Gastrocnemius medialis (tissue), 4 donors: ENCODE measurements at regions not wholly inside any gene's neighbourhood (a gene's known extent, or its start where the extent isn't known, plus 50 kb on each side); places are given as distances from the start of the nearest gene placed in this dataset.
A peak's percentile ranks its signal among the peaks of the same experiment; 100 is the strongest.

Experiments used
- ATAC-seq, 2 donors: fragments of 150-250 bp; one replicate each; pipeline ENCODE4 v1.9.1; 2016
- DNase-seq, 2 donors: peaks; one replicate each; pipeline ENCODE4 v3.0.0-alpha.2; 2019
- H3K27ac ChIP-seq, 4 donors: fragments of 200-600 bp; sonication (generic); 1 replicate in 1 of 4; 2 replicates in 3 of 4; pipeline ENCODE4 v1.5.1; 2016 to 2018; ENCODE audit warnings: mild to moderate bottlenecking in 2 of 4, moderate library complexity in 1 of 4
- H3K27me3 ChIP-seq, 3 donors: fragments of 200-600 bp; sonication (generic) in 2 of 3; 1 replicate in 1 of 3; 2 replicates in 2 of 3; pipeline versions ENCODE4 v1.5.1 to v1.6.0; 2016 to 2019; ENCODE audit warnings: mild to moderate bottlenecking in 1 of 3, moderate library complexity in 1 of 3
- H3K36me3 ChIP-seq, 2 donors: fragments of 200-600 bp; sonication (generic) in 1 of 2; one replicate each; pipeline ENCODE4 v1.5.1; 2017 to 2018
- H3K4me1 ChIP-seq, 2 donors: fragments of 200-600 bp; sonication (generic) in 1 of 2; one replicate each; pipeline ENCODE4 v1.5.1; 2016 to 2017; ENCODE audit warnings: mild to moderate bottlenecking in 2 of 2
- H3K4me3 ChIP-seq, 4 donors: fragments of 200-600 bp; sonication (generic) in 3 of 4; 1 replicate in 1 of 4; 2 replicates in 3 of 4; pipeline ENCODE4 v1.5.1; 2016 to 2019; ENCODE audit warnings: mild to moderate bottlenecking in 2 of 4
- H3K9me3 ChIP-seq, 3 donors: fragments of 200-600 bp; sonication (generic) in 2 of 3; 1 replicate in 1 of 3; 2 replicates in 2 of 3; pipeline ENCODE4 v1.5.1; 2016 to 2019
- CTCF ChIP-seq, 5 experiments: fragments of 450-650 bp in 3 of 5; fragments of 200-600 bp in 2 of 5; sonication (generic) in 2 of 5; IDR thresholded peaks in 4 of 5; conservative IDR thresholded peaks in 1 of 5; 1 replicate in 4 of 5; 2 replicates in 1 of 5; pipeline ENCODE4 v1.5.1; 2016 to 2019; ENCODE audit warnings: antibody characterized with exemption in 5 of 5, mild to moderate bottlenecking in 3 of 5, moderate library complexity in 3 of 5
- POLR2A ChIP-seq, 2 donors: fragments of 450-650 bp; IDR thresholded peaks; one replicate each; pipeline ENCODE4 v1.6.1; 2017; ENCODE audit warnings: antibody characterized with exemption in 2 of 2, mild to moderate bottlenecking in 2 of 2, moderate library complexity in 2 of 2
- in situ Hi-C, 4 donors: fragments of 200-750 bp; cut with MboI; loops; one replicate each; pipeline versions ENCODE4 v1.15.0 to v1.8.0; 2017; ENCODE audit warnings: low sequenced_read_pairs in 4 of 4
- intact Hi-C: fragments of 100-400 bp; cut with DNase I; formaldehyde crosslinking; loops from one replicate; pipeline ENCODE4 v1.15.1; 2023; ENCODE audit warnings: low total_unique reads

- Histone ChIP-seq H3K36me3 (no peaks in the 10 kb centered on the region), H3K4me3 (no peak overlapping the region), H3K27me3 (no peaks in the 10 kb centered on the region), H3K27ac (no peak overlapping the region), H3K4me1 (peaks cover 0 to 15% of the 10 kb centered on the region in 2 donors), H3K9me3 (no peaks in the 10 kb centered on the region)
- TF ChIP-seq POLR2A (IDR thresholded peaks at IDR 0.05) = no peak
- no peak for TF ChIP-seq CTCF (IDR thresholded peaks at IDR 0.05 in 4 of 5, conservative IDR thresholded peaks at IDR 0.05 in 1 of 5)
- ATAC-seq (no peak), DNase-seq (no peak)
- intact Hi-C loops (no loop called here), in situ Hi-C loops (no loop called here)
Observed at GRCh38 chr1:215001419-215002021, 81.0 kb upstream of the KCNK2 start.

- ATAC-seq = peak in 1 of 2 donors; percentile 51
- Histone ChIP-seq H3K4me1 (peaks cover 0 to 15% of the 10 kb centered on the region in 2 donors), H3K4me3 (no peak overlapping the region), H3K27ac (no peak overlapping the region), H3K27me3 (no peaks in the 10 kb centered on the region), H3K36me3 (no peaks in the 10 kb centered on the region), H3K9me3 (no peaks in the 10 kb centered on the region)
- intact Hi-C loops = no loop called here
- in situ Hi-C loops = no loop called here
- no peak for TF ChIP-seq POLR2A (IDR thresholded peaks at IDR 0.05)
- TF ChIP-seq CTCF (IDR thresholded peaks at IDR 0.05 in 4 of 5, conservative IDR thresholded peaks at IDR 0.05 in 1 of 5) = no peak
- DNase-seq = peak in 1 of 2 donors; percentile 31
Observed at GRCh38 chr1:215002471-215002870, 80.1 kb upstream of the KCNK2 start.

- Histone ChIP-seq H3K9me3 (no peaks in the 10 kb centered on the region), H3K36me3 (no peaks in the 10 kb centered on the region), H3K4me1 (peaks cover 0 to 15% of the 10 kb centered on the region in 2 donors), H3K27ac (no peak overlapping the region), H3K27me3 (no peaks in the 10 kb centered on the region), H3K4me3 (no peak overlapping the region)
- intact Hi-C loops (no loop called here), in situ Hi-C loops (no loop called here)
- TF ChIP-seq CTCF (IDR thresholded peaks at IDR 0.05 in 4 of 5, conservative IDR thresholded peaks at IDR 0.05 in 1 of 5) (no peak), POLR2A (IDR thresholded peaks at IDR 0.05) (no peak)
- ATAC-seq = no peak
- DNase-seq = no peak
Observed at GRCh38 chr1:215003686-215004085, 78.9 kb upstream of the KCNK2 start.

GRCh38 chr1:215004121-215004827 lies 78.3 kb upstream of the KCNK2 start:
- H3K4me3 ChIP-seq = no peak overlapping the region
- no peaks in the 10 kb centered on the region for H3K9me3 ChIP-seq
- no peak for TF ChIP-seq CTCF (IDR thresholded peaks at IDR 0.05 in 4 of 5, conservative IDR thresholded peaks at IDR 0.05 in 1 of 5)
- no peak overlapping the region for H3K27ac ChIP-seq
- DNase-seq (no peak), ATAC-seq (no peak)
- H3K4me1 ChIP-seq = peaks cover 0 to 15% of the 10 kb centered on the region in 2 donors
- no peaks in the 10 kb centered on the region for H3K36me3 ChIP-seq
- in situ Hi-C loops = no loop called here
- H3K27me3 ChIP-seq = no peaks in the 10 kb centered on the region
- intact Hi-C loops = no loop called here
